ENCODE measurements at regions not wholly inside any gene's neighbourhood (a gene's known extent, or its start where the extent isn't known, plus 50 kb on each side); places are given as distances from the start of the nearest gene placed in this dataset.
"Not testable (repeated sequence)": the region's sequence is repeated elsewhere in the genome, so short reads cannot be mapped to it uniquely, and the experiment has no call there.

- Histone ChIP-seq H3K27me3 (ENCODE audit: low read length) (no peaks in the 10 kb centered on the region), H3K4me3 (ENCODE audit: low read length) (no peak overlapping the region), H3K9me3 (ENCODE audit: low read length) (no peaks in the 10 kb centered on the region), H3F3A (ENCODE audit: low read length, unreplicated experiment) (no peaks in the 10 kb centered on the region), H3K4me2 (ENCODE audit: low read length) (no peak overlapping the region), H3K4me1 (ENCODE audit: insufficient read depth, low read length) (no peaks in the 10 kb centered on the region), H3K79me2 (ENCODE audit: low read length) (no peaks in the 10 kb centered on the region), H2AFZ (ENCODE audit: low read length) (no peak overlapping the region), H3K36me3 (ENCODE audit: low read depth, low read length) (no peaks in the 10 kb centered on the region), H3K9ac (ENCODE audit: low read length) (no peak overlapping the region), H4K20me1 (ENCODE audit: low read length) (no peaks in the 10 kb centered on the region), H3K9me2 (replicated peaks; ENCODE audit: low read length) (no peaks in the 10 kb centered on the region), H3K27ac (ENCODE audit: low read length) (no peak overlapping the region)
- BruUV-seq (replicated peaks): no TSS peak
- ChIA-PET CTCF (no interaction called here), POLR2A (ENCODE audit: unreplicated experiment) (no interaction called here)
- ATAC-seq (no peak), DNase-seq (no peak)
- intact Hi-C loops (cut with micrococcal nuclease): no loop called here
- TF ChIP-seq, protein P1, sequence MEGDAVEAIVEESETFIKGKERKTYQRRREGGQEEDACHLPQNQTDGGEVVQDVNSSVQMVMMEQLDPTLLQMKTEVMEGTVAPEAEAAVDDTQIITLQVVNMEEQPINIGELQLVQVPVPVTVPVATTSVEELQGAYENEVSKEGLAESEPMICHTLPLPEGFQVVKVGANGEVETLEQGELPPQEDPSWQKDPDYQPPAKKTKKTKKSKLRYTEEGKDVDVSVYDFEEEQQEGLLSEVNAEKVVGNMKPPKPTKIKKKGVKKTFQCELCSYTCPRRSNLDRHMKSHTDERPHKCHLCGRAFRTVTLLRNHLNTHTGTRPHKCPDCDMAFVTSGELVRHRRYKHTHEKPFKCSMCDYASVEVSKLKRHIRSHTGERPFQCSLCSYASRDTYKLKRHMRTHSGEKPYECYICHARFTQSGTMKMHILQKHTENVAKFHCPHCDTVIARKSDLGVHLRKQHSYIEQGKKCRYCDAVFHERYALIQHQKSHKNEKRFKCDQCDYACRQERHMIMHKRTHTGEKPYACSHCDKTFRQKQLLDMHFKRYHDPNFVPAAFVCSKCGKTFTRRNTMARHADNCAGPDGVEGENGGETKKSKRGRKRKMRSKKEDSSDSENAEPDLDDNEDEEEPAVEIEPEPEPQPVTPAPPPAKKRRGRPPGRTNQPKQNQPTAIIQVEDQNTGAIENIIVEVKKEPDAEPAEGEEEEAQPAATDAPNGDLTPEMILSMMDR (conservative IDR thresholded peaks at IDR 0.05; ENCODE audit: low read depth, low read length): no peak
- TF ChIP-seq EZH2phosphoT487 (IDR thresholded peaks at IDR 0.05; ENCODE audit: borderline replicate concordance, low read length): no peak
- TF ChIP-seq EZH2 (IDR thresholded peaks at IDR 0.05; ENCODE audit: low read length, unreplicated experiment): no peak
These were observed 68.4 kb upstream of the PPM1H start for GRCh38 chr12:63003223-63003819.

DNA sequence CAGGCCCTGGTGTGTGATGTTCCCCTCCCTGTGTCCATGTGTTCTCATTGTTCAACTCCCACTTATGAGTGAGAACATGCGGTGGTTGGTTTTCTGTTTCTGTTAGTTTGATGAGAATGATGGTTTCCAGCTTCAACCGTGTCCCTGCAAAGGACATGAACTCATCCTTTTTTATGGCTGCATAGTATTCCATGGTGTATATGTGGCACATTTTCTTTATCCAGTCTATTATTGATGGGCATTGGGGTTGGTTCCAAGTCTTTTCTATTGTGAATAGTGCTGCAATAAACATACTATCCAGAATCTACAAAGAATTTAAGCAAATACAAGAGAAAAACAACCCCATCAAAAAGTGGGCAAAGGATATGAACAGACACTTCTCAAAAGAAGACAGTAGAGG is 67.1 kb upstream of the PPM1H start:
- BruUV-seq (replicated peaks); H2AFZ ChIP-seq (ENCODE audit: low read length); H3K4me2 ChIP-seq (ENCODE audit: low read length); H3K27me3 ChIP-seq (ENCODE audit: low read length); POLR2A ChIA-PET (ENCODE audit: unreplicated experiment); H3K4me1 ChIP-seq (ENCODE audit: insufficient read depth, low read length); H3F3A ChIP-seq (ENCODE audit: low read length, unreplicated experiment); ATAC-seq; H3K4me3 ChIP-seq (ENCODE audit: low read length); H3K79me2 ChIP-seq (ENCODE audit: low read length); H3K9ac ChIP-seq (ENCODE audit: low read length); DNase-seq; H4K20me1 ChIP-seq (ENCODE audit: low read length); intact Hi-C loops (cut with micrococcal nuclease); CTCF ChIA-PET; H3K9me2 ChIP-seq (replicated peaks; ENCODE audit: low read length); H3K27ac ChIP-seq (ENCODE audit: low read length); H3K9me3 ChIP-seq (ENCODE audit: low read length); H3K36me3 ChIP-seq (ENCODE audit: low read depth, low read length): not testable (repeated sequence)

DNA sequence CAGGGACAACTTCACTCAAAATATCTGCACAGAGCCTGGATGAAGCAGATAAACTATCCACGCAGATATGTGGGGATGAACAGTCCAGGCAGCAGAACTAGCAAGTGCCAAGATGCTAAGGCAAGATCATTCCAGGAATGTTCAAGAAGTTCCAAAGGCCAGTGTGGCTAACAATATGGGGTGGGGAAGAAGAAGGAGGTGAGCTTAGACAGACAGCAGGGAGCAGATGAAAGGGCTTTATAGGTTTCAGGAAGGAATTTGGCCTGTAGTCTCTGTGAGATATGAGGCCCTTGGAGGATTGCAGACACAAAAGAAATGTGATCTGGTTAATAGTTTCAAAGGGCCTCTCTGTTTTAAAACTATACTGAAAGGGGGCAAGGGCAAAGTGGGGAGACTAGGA is 63.5 kb upstream of the PPM1H start:
- DNase-seq (no peak), ATAC-seq (no peak)
- Histone ChIP-seq H3K4me2 (ENCODE audit: low read length) (no peak overlapping the region), H2AFZ (ENCODE audit: low read length) (no peak overlapping the region), H3K79me2 (ENCODE audit: low read length) (no peaks in the 10 kb centered on the region), H3F3A (ENCODE audit: low read length, unreplicated experiment) (no peaks in the 10 kb centered on the region), H4K20me1 (ENCODE audit: low read length) (no peaks in the 10 kb centered on the region), H3K4me3 (ENCODE audit: low read length) (no peak overlapping the region), H3K27me3 (ENCODE audit: low read length) (no peaks in the 10 kb centered on the region), H3K9me3 (ENCODE audit: low read length) (no peaks in the 10 kb centered on the region), H3K9me2 (replicated peaks; ENCODE audit: low read length) (no peaks in the 10 kb centered on the region), H3K4me1 (ENCODE audit: insufficient read depth, low read length) (no peaks in the 10 kb centered on the region), H3K27ac (ENCODE audit: low read length) (no peak overlapping the region), H3K36me3 (ENCODE audit: low read depth, low read length) (no peaks in the 10 kb centered on the region), H3K9ac (ENCODE audit: low read length) (no peak overlapping the region)
- BruUV-seq (replicated peaks): no TSS peak
- CTCF ChIA-PET: no interaction called here
- intact Hi-C loops (cut with micrococcal nuclease): no loop called here
- no peak for TF ChIP-seq EZH2 (IDR thresholded peaks at IDR 0.05; ENCODE audit: low read length, unreplicated experiment)
- no peak for TF ChIP-seq EZH2phosphoT487 (IDR thresholded peaks at IDR 0.05; ENCODE audit: borderline replicate concordance, low read length)
- TF ChIP-seq, protein P1 (conservative IDR thresholded peaks at IDR 0.05; ENCODE audit: low read depth, low read length): no peak
- POLR2A ChIA-PET (ENCODE audit: unreplicated experiment): no interaction called here

Data from PC-3 (cell line).